ENCODE measurements at regions not wholly inside any gene's neighbourhood (a gene's known extent, or its start where the extent isn't known, plus 50 kb on each side); places are given as distances from the start of the nearest gene placed in this dataset.

GRCh38 chr7:34236057-34236456 lies 330.7 kb downstream of the BMPER start:
- H4K20me1 ChIP-seq (replicated peaks; ENCODE audit: control insufficient read depth, insufficient read depth, low read length): no peaks in the 10 kb centered on the region
- FAIRE-seq (no peak), DNase-seq (ENCODE audit: extremely low read depth in 1 of 4, low spot score in 3 of 4) (no peak), ATAC-seq (no peak)
- no peaks in the 10 kb centered on the region for H3K9me3 ChIP-seq (replicated peaks; ENCODE audit: control insufficient read depth, insufficient read depth, low read depth, low read length)
- no peaks in the 10 kb centered on the region for H3K9me1 ChIP-seq (ENCODE audit: control insufficient read depth, insufficient read depth, low read length)
- H3K4me1 ChIP-seq (replicated peaks in 1 of 2; ENCODE audit: control insufficient read depth in 2 of 2, insufficient read depth in 2 of 2, low read length in 2 of 2): no peaks in the 10 kb centered on the region
- no peak overlapping the region for H3K9ac ChIP-seq (ENCODE audit: insufficient read depth in 1 of 2, low read depth in 2 of 2, low read length in 2 of 2)
- no peak overlapping the region for H2AFZ ChIP-seq (ENCODE audit: low read depth, low read length)
- intact Hi-C loops (cut with micrococcal nuclease): no loop called here
- H3K4me3 ChIP-seq: no peak overlapping the region
- no peaks in the 10 kb centered on the region for H3K36me3 ChIP-seq (ENCODE audit: control insufficient read depth, insufficient read depth, low read length)
- in situ Hi-C loops (cut with MboI): no loop called here
- POLR2A ChIA-PET: no interaction called here
- no peak overlapping the region for H3K4me2 ChIP-seq (ENCODE audit: insufficient read depth, low read length)
- TF ChIP-seq E2F4 (CRISPR knock-in tag; IDR thresholded peaks at IDR 0.05; ENCODE audit: low read depth) (no peak), ARNT (IDR thresholded peaks at IDR 0.05) (no peak), ZZZ3 (IDR thresholded peaks at IDR 0.05) (no peak)
- TF ChIP-seq, protein P1, sequence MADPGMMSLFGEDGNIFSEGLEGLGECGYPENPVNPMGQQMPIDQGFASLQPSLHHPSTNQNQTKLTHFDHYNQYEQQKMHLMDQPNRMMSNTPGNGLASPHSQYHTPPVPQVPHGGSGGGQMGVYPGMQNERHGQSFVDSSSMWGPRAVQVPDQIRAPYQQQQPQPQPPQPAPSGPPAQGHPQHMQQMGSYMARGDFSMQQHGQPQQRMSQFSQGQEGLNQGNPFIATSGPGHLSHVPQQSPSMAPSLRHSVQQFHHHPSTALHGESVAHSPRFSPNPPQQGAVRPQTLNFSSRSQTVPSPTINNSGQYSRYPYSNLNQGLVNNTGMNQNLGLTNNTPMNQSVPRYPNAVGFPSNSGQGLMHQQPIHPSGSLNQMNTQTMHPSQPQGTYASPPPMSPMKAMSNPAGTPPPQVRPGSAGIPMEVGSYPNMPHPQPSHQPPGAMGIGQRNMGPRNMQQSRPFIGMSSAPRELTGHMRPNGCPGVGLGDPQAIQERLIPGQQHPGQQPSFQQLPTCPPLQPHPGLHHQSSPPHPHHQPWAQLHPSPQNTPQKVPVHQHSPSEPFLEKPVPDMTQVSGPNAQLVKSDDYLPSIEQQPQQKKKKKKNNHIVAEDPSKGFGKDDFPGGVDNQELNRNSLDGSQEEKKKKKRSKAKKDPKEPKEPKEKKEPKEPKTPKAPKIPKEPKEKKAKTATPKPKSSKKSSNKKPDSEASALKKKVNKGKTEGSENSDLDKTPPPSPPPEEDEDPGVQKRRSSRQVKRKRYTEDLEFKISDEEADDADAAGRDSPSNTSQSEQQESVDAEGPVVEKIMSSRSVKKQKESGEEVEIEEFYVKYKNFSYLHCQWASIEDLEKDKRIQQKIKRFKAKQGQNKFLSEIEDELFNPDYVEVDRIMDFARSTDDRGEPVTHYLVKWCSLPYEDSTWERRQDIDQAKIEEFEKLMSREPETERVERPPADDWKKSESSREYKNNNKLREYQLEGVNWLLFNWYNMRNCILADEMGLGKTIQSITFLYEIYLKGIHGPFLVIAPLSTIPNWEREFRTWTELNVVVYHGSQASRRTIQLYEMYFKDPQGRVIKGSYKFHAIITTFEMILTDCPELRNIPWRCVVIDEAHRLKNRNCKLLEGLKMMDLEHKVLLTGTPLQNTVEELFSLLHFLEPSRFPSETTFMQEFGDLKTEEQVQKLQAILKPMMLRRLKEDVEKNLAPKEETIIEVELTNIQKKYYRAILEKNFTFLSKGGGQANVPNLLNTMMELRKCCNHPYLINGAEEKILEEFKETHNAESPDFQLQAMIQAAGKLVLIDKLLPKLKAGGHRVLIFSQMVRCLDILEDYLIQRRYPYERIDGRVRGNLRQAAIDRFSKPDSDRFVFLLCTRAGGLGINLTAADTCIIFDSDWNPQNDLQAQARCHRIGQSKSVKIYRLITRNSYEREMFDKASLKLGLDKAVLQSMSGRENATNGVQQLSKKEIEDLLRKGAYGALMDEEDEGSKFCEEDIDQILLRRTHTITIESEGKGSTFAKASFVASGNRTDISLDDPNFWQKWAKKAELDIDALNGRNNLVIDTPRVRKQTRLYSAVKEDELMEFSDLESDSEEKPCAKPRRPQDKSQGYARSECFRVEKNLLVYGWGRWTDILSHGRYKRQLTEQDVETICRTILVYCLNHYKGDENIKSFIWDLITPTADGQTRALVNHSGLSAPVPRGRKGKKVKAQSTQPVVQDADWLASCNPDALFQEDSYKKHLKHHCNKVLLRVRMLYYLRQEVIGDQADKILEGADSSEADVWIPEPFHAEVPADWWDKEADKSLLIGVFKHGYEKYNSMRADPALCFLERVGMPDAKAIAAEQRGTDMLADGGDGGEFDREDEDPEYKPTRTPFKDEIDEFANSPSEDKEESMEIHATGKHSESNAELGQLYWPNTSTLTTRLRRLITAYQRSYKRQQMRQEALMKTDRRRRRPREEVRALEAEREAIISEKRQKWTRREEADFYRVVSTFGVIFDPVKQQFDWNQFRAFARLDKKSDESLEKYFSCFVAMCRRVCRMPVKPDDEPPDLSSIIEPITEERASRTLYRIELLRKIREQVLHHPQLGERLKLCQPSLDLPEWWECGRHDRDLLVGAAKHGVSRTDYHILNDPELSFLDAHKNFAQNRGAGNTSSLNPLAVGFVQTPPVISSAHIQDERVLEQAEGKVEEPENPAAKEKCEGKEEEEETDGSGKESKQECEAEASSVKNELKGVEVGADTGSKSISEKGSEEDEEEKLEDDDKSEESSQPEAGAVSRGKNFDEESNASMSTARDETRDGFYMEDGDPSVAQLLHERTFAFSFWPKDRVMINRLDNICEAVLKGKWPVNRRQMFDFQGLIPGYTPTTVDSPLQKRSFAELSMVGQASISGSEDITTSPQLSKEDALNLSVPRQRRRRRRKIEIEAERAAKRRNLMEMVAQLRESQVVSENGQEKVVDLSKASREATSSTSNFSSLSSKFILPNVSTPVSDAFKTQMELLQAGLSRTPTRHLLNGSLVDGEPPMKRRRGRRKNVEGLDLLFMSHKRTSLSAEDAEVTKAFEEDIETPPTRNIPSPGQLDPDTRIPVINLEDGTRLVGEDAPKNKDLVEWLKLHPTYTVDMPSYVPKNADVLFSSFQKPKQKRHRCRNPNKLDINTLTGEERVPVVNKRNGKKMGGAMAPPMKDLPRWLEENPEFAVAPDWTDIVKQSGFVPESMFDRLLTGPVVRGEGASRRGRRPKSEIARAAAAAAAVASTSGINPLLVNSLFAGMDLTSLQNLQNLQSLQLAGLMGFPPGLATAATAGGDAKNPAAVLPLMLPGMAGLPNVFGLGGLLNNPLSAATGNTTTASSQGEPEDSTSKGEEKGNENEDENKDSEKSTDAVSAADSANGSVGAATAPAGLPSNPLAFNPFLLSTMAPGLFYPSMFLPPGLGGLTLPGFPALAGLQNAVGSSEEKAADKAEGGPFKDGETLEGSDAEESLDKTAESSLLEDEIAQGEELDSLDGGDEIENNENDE (IDR thresholded peaks at IDR 0.05; ENCODE audit: low read depth, low read length): no peak
- no peaks in the 10 kb centered on the region for H3K79me2 ChIP-seq (ENCODE audit: control insufficient read depth, insufficient read depth, low read length)
- BruUV-seq (replicated peaks): no TSS peak
- no peaks in the 10 kb centered on the region for H3K27me3 ChIP-seq (ENCODE audit: control insufficient read depth in 2 of 2, insufficient read depth in 2 of 2, low read length in 2 of 2)
- WGBS (ENCODE audit: insufficient coverage, low coverage, missing lambda C conversion rate): 0% methylated on average over 2 of the region's 2 CpGs
- CTCF ChIA-PET (ENCODE audit: low intra/inter-chr PET ratio): no interaction called here
- H3K27ac ChIP-seq (ENCODE audit: extremely low read depth, low read depth, low read length): no peak overlapping the region
